Type B pancreatic cell (in vitro differentiated cells): ENCODE measurements at regions not wholly inside any gene's neighbourhood (a gene's known extent, or its start where the extent isn't known, plus 50 kb on each side); places are given as distances from the start of the nearest gene placed in this dataset.

Experiments
- DNase-seq: peaks from one replicate; pipeline ENCODE4 v3.0.0; 2021; ENCODE audit warnings: mixed read lengths; ENCODE audit not compliant: unreplicated experiment; ENCODE audit errors: extremely low spot score
- H3K27ac Mint-ChIP-seq: 2 replicates; pipeline ENCODE4 v1.8.0; 2021; ENCODE audit warnings: mild to moderate bottlenecking, mixed read lengths
- H3K27me3 Mint-ChIP-seq: 2 replicates; pipeline ENCODE4 v1.8.0; 2021; ENCODE audit warnings: mixed read lengths
- H3K36me3 Mint-ChIP-seq: 2 replicates; pipeline ENCODE4 v1.8.0; 2021; ENCODE audit warnings: mixed read lengths
- H3K4me1 Mint-ChIP-seq: one replicate; pipeline ENCODE4 v1.8.0; 2021; ENCODE audit warnings: mixed read lengths; ENCODE audit not compliant: unreplicated experiment
- H3K4me3 Mint-ChIP-seq: 2 replicates; pipeline ENCODE4 v1.8.0; 2021; ENCODE audit warnings: mild to moderate bottlenecking, mixed read lengths
- H3K9me3 Mint-ChIP-seq: 2 replicates; pipeline ENCODE4 v1.8.0; 2021; ENCODE audit warnings: mixed read lengths
- CTCF ChIP-seq: fragments of 200-600 bp; sonication (generic); conservative IDR thresholded peaks from 2 replicates; pipeline ENCODE4 v1.5.0; 2021; ENCODE audit warnings: antibody characterized with exemption, mild to moderate bottlenecking

- Mint-ChIP-seq H3K4me3 (no peak overlapping the region), H3K27me3 (no peaks in the 10 kb centered on the region), H3K9me3 (no peaks in the 10 kb centered on the region), H3K36me3 (no peaks in the 10 kb centered on the region), H3K27ac (no peak overlapping the region), H3K4me1 (no peaks in the 10 kb centered on the region)
- DNase-seq: no peak
- no peak for TF ChIP-seq CTCF
These were observed 900.7 kb downstream of the JRKL start for GRCh38 chr11:97290464-97291041.

GRCh38 chr11:97296301-97296700 lies 906.5 kb downstream of the JRKL start:
- Mint-ChIP-seq H3K4me1 (no peaks in the 10 kb centered on the region), H3K27me3 (no peaks in the 10 kb centered on the region), H3K4me3 (no peak overlapping the region), H3K36me3 (no peaks in the 10 kb centered on the region), H3K27ac (no peak overlapping the region), H3K9me3 (no peaks in the 10 kb centered on the region)
- no peak for TF ChIP-seq CTCF
- no peak for DNase-seq

DNA sequence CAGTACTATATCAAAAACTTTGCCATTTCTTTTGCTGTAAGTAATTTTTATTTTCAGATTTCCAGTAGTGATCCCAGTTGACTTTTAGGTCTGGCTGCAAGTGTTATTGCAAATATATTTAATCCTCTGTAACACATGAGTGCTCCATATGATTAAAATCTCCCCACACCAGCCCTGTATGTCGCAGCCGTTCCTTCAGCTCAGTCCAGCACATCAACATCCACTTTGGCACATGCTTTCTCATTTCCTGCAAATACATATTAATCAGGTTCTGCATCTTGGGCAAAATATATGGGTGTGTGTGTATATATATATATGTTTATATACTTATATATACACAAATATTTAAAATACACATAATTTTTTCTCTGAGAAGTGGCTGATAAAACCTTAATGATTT lies 919.5 kb downstream of the JRKL start:
- Mint-ChIP-seq H3K4me1 (no peaks in the 10 kb centered on the region), H3K27ac (no peak overlapping the region), H3K9me3 (no peaks in the 10 kb centered on the region), H3K27me3 (no peaks in the 10 kb centered on the region), H3K36me3 (no peaks in the 10 kb centered on the region), H3K4me3 (no peak overlapping the region)
- TF ChIP-seq CTCF: no peak
- DNase-seq: no peak

DNA sequence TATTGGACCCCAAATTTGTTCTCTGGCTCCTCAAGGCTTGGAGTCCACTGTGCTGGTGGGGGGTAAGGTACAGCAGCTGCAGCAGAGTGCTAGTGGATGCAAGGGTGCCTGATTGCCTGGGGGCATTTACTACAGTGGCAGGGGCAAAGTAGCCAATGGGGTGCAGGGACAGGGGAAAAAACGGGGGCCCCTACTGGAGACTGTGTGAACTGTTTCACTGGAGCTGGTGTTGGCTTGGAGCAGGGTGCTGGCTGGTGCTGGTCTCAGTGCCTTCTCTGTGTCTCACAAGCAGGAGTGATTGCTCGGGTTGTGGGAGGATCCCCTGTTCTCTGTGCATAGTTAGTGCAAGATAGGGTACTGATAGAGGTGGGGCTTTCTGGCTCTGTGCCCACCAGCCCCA lies 935.9 kb downstream of the JRKL start:
- H3K9me3 Mint-ChIP-seq: no peaks in the 10 kb centered on the region
- H3K27me3 Mint-ChIP-seq: no peaks in the 10 kb centered on the region
- H3K4me3 Mint-ChIP-seq: no peak overlapping the region
- H3K36me3 Mint-ChIP-seq: no peaks in the 10 kb centered on the region
- no peaks in the 10 kb centered on the region for H3K4me1 Mint-ChIP-seq
- TF ChIP-seq CTCF: no peak
- no peak overlapping the region for H3K27ac Mint-ChIP-seq
- DNase-seq: no peak

- Mint-ChIP-seq H3K9me3 (no peaks in the 10 kb centered on the region), H3K4me1 (no peaks in the 10 kb centered on the region), H3K36me3 (no peaks in the 10 kb centered on the region), H3K4me3 (no peak overlapping the region), H3K27ac (no peak overlapping the region), H3K27me3 (no peaks in the 10 kb centered on the region)
- DNase-seq: no peak
- TF ChIP-seq CTCF: no peak
These were observed 942.5 kb downstream of the JRKL start for GRCh38 chr11:97332271-97332670.

- TF ChIP-seq CTCF: no peak
- Mint-ChIP-seq H3K4me1 (no peaks in the 10 kb centered on the region), H3K27ac (no peak overlapping the region), H3K4me3 (no peak overlapping the region), H3K9me3 (no peaks in the 10 kb centered on the region), H3K27me3 (no peaks in the 10 kb centered on the region), H3K36me3 (no peaks in the 10 kb centered on the region)
- no peak for DNase-seq
These were observed 946.3 kb downstream of the JRKL start for GRCh38 chr11:97336064-97336463.
